ENCODE measurements at regions not wholly inside any gene's neighbourhood (a gene's known extent, or its start where the extent isn't known, plus 50 kb on each side); places are given as distances from the start of the nearest gene placed in this dataset.

DNA sequence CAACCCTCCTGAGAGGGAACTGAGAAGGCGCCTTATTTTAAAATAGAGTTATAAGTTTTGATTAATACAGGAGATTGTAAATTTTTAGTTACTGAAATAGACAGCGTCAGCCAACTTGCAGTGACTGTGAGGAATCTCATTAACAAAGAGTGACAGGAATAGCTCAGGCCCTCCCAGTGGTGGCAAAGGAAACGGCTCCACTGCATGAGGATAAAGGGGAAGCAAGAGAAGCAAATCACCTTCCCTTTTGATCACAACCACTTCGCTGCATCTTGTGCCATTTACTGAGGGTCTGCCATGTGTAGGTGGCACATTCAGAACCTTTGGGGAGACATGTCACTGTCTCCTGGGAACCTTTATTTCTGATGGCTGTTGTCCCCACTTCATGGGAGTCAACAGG lies 612.4 kb upstream of the RAB6C start:
- POLR2A ChIA-PET (ENCODE audit: low non-redundant PET): no interaction called here
- no peaks in the 10 kb centered on the region for H3K9me3 ChIP-seq (ENCODE audit: low read depth, low read length, poor library complexity, severe bottlenecking)

GRCh38 chr2:129369437-129369836 lies 610.0 kb upstream of the RAB6C start:
- H3K27ac ChIP-seq (ENCODE audit: low read depth, low read length, poor library complexity, severe bottlenecking): no peak overlapping the region
- no peaks in the 10 kb centered on the region for H3K9me3 ChIP-seq (ENCODE audit: low read depth, low read length, poor library complexity, severe bottlenecking)
- no peak for DNase-seq (ENCODE audit: low spot score)
- no peaks in the 10 kb centered on the region for H3K36me3 ChIP-seq (ENCODE audit: insufficient read depth, low read length, poor library complexity, severe bottlenecking)
- BruUV-seq (replicated peaks): no TSS peak
- H3K4me3 ChIP-seq (ENCODE audit: low read depth, low read length, poor library complexity, severe bottlenecking): no peak overlapping the region
- CTCF ChIA-PET: no interaction called here
- H3K27me3 ChIP-seq (replicated peaks; ENCODE audit: insufficient read depth, low read depth, low read length, poor library complexity): no peaks in the 10 kb centered on the region
- TF ChIP-seq EZH2 (IDR thresholded peaks at IDR 0.05; ENCODE audit: borderline replicate concordance, low read depth, low read length, poor library complexity, severe bottlenecking) (no peak), CTCF (conservative IDR thresholded peaks at IDR 0.05; ENCODE audit: low read depth, low read length) (no peak)
- POLR2A ChIA-PET (ENCODE audit: low non-redundant PET): interaction anchor here (0.7 kb wide), 1 partner anchor 32 kb away, joined by 4 read pairs; no protein-coding TSS in a partner anchor
- intact Hi-C loops (cut with micrococcal nuclease; ENCODE audit: unreplicated experiment): no loop called here
- H3K4me1 ChIP-seq (ENCODE audit: insufficient read depth, low read length, poor library complexity, severe bottlenecking): no peaks in the 10 kb centered on the region

More for the DNA sequence above, 612.4 kb upstream of the RAB6C start:
- TF ChIP-seq CTCF (conservative IDR thresholded peaks at IDR 0.05; ENCODE audit: low read depth, low read length): no peak
- TF ChIP-seq EZH2 (IDR thresholded peaks at IDR 0.05; ENCODE audit: borderline replicate concordance, low read depth, low read length, poor library complexity, severe bottlenecking): no peak
- Histone ChIP-seq H3K27ac (ENCODE audit: low read depth, low read length, poor library complexity, severe bottlenecking) (no peak overlapping the region), H3K4me1 (ENCODE audit: insufficient read depth, low read length, poor library complexity, severe bottlenecking) (no peaks in the 10 kb centered on the region), H3K4me3 (ENCODE audit: low read depth, low read length, poor library complexity, severe bottlenecking) (no peak overlapping the region), H3K27me3 (replicated peaks; ENCODE audit: insufficient read depth, low read depth, low read length, poor library complexity) (no peaks in the 10 kb centered on the region), H3K36me3 (ENCODE audit: insufficient read depth, low read length, poor library complexity, severe bottlenecking) (no peaks in the 10 kb centered on the region)
- BruUV-seq (replicated peaks): no TSS peak
- CTCF ChIA-PET: no interaction called here
- DNase-seq (ENCODE audit: low spot score): no peak
- intact Hi-C loops (cut with micrococcal nuclease; ENCODE audit: unreplicated experiment): no loop called here

DNA sequence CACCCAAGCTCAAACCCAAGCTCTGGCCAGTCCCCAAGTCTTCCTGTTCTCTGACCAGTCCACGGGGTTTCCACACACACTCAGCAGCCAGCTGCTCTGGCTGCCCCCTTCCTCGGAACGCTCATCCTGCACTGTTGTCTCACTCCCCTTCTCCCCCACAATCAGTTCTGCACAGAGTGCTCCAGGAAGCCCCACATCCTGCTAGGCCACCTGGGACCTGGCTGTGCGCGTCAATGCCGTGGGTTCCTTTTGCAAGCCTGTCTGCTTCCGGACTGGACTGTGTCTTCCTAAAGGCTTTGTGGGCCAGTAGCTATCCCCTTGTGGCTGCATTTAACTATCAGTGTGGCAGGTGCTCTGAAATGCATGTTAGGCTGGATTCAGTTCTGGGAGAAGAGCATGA lies 605.0 kb upstream of the RAB6C start:
- Histone ChIP-seq H3K27me3 (replicated peaks; ENCODE audit: insufficient read depth, low read depth, low read length, poor library complexity) (no peaks in the 10 kb centered on the region), H3K9me3 (ENCODE audit: low read depth, low read length, poor library complexity, severe bottlenecking) (no peaks in the 10 kb centered on the region), H3K4me3 (ENCODE audit: low read depth, low read length, poor library complexity, severe bottlenecking) (no peak overlapping the region), H3K27ac (ENCODE audit: low read depth, low read length, poor library complexity, severe bottlenecking) (no peak overlapping the region), H3K4me1 (ENCODE audit: insufficient read depth, low read length, poor library complexity, severe bottlenecking) (no peaks in the 10 kb centered on the region), H3K36me3 (ENCODE audit: insufficient read depth, low read length, poor library complexity, severe bottlenecking) (no peaks in the 10 kb centered on the region)
- no TSS peak for BruUV-seq (replicated peaks)
- no peak for TF ChIP-seq EZH2 (IDR thresholded peaks at IDR 0.05; ENCODE audit: borderline replicate concordance, low read depth, low read length, poor library complexity, severe bottlenecking)
- TF ChIP-seq CTCF (conservative IDR thresholded peaks at IDR 0.05; ENCODE audit: low read depth, low read length): no peak
- intact Hi-C loops (cut with micrococcal nuclease; ENCODE audit: unreplicated experiment): no loop called here
- POLR2A ChIA-PET (ENCODE audit: low non-redundant PET): no interaction called here
- DNase-seq (ENCODE audit: low spot score): no peak
- CTCF ChIA-PET: no interaction called here

Measured in A673 (cell line).